Gastrocnemius medialis (tissue), 4 donors: ENCODE measurements at regions not wholly inside any gene's neighbourhood (a gene's known extent, or its start where the extent isn't known, plus 50 kb on each side); places are given as distances from the start of the nearest gene placed in this dataset.

Source experiments
- ATAC-seq, 2 donors: fragments of 150-250 bp; one replicate each; pipeline ENCODE4 v1.9.1; 2016
- DNase-seq, 2 donors: peaks; one replicate each; pipeline ENCODE4 v3.0.0-alpha.2; 2019
- H3K27ac ChIP-seq, 4 donors: fragments of 200-600 bp; sonication (generic); 1 replicate in 1 of 4; 2 replicates in 3 of 4; pipeline ENCODE4 v1.5.1; 2016 to 2018; ENCODE audit warnings: mild to moderate bottlenecking in 2 of 4, moderate library complexity in 1 of 4
- H3K27me3 ChIP-seq, 3 donors: fragments of 200-600 bp; sonication (generic) in 2 of 3; 1 replicate in 1 of 3; 2 replicates in 2 of 3; pipeline versions ENCODE4 v1.5.1 to v1.6.0; 2016 to 2019; ENCODE audit warnings: mild to moderate bottlenecking in 1 of 3, moderate library complexity in 1 of 3
- H3K36me3 ChIP-seq, 2 donors: fragments of 200-600 bp; sonication (generic) in 1 of 2; one replicate each; pipeline ENCODE4 v1.5.1; 2017 to 2018
- H3K4me1 ChIP-seq, 2 donors: fragments of 200-600 bp; sonication (generic) in 1 of 2; one replicate each; pipeline ENCODE4 v1.5.1; 2016 to 2017; ENCODE audit warnings: mild to moderate bottlenecking in 2 of 2
- H3K4me3 ChIP-seq, 4 donors: fragments of 200-600 bp; sonication (generic) in 3 of 4; 1 replicate in 1 of 4; 2 replicates in 3 of 4; pipeline ENCODE4 v1.5.1; 2016 to 2019; ENCODE audit warnings: mild to moderate bottlenecking in 2 of 4
- H3K9me3 ChIP-seq, 3 donors: fragments of 200-600 bp; sonication (generic) in 2 of 3; 1 replicate in 1 of 3; 2 replicates in 2 of 3; pipeline ENCODE4 v1.5.1; 2016 to 2019
- CTCF ChIP-seq, 5 experiments: fragments of 450-650 bp in 3 of 5; fragments of 200-600 bp in 2 of 5; sonication (generic) in 2 of 5; IDR thresholded peaks in 4 of 5; conservative IDR thresholded peaks in 1 of 5; 1 replicate in 4 of 5; 2 replicates in 1 of 5; pipeline ENCODE4 v1.5.1; 2016 to 2019; ENCODE audit warnings: antibody characterized with exemption in 5 of 5, mild to moderate bottlenecking in 3 of 5, moderate library complexity in 3 of 5
- POLR2A ChIP-seq, 2 donors: fragments of 450-650 bp; IDR thresholded peaks; one replicate each; pipeline ENCODE4 v1.6.1; 2017; ENCODE audit warnings: antibody characterized with exemption in 2 of 2, mild to moderate bottlenecking in 2 of 2, moderate library complexity in 2 of 2
- in situ Hi-C, 4 donors: fragments of 200-750 bp; cut with MboI; loops; one replicate each; pipeline versions ENCODE4 v1.15.0 to v1.8.0; 2017; ENCODE audit warnings: low sequenced_read_pairs in 4 of 4
- intact Hi-C: fragments of 100-400 bp; cut with DNase I; formaldehyde crosslinking; loops from one replicate; pipeline ENCODE4 v1.15.1; 2023; ENCODE audit warnings: low total_unique reads

- no peaks in the 10 kb centered on the region for H3K9me3 ChIP-seq
- intact Hi-C loops (no loop called here), in situ Hi-C loops (no loop called here)
- no peak for TF ChIP-seq CTCF (IDR thresholded peaks at IDR 0.05 in 4 of 5, conservative IDR thresholded peaks at IDR 0.05 in 1 of 5)
- no peak for TF ChIP-seq POLR2A (IDR thresholded peaks at IDR 0.05)
- no peaks in the 10 kb centered on the region for H3K27me3 ChIP-seq
- H3K36me3 ChIP-seq = no peaks in the 10 kb centered on the region
- H3K4me1 ChIP-seq = no peaks in the 10 kb centered on the region
- no peak overlapping the region for H3K4me3 ChIP-seq
- H3K27ac ChIP-seq = no peak overlapping the region
- DNase-seq = no peak
- ATAC-seq = no peak
These were observed 1977.9 kb downstream of the SUCLG1 start for GRCh38 chr2:82481207-82481606.

GRCh38 chr2:82478641-82479040 is 1980.4 kb downstream of the SUCLG1 start:
- no peak overlapping the region for H3K27ac ChIP-seq
- no peak for ATAC-seq
- no peaks in the 10 kb centered on the region for H3K27me3 ChIP-seq
- TF ChIP-seq CTCF (IDR thresholded peaks at IDR 0.05 in 4 of 5, conservative IDR thresholded peaks at IDR 0.05 in 1 of 5) (no peak), POLR2A (IDR thresholded peaks at IDR 0.05) (no peak)
- no peaks in the 10 kb centered on the region for H3K4me1 ChIP-seq
- no peaks in the 10 kb centered on the region for H3K36me3 ChIP-seq
- H3K4me3 ChIP-seq = no peak overlapping the region
- intact Hi-C loops = no loop called here
- H3K9me3 ChIP-seq = no peaks in the 10 kb centered on the region
- in situ Hi-C loops = no loop called here
- no peak for DNase-seq

- H3K27ac ChIP-seq = no peak overlapping the region
- TF ChIP-seq POLR2A (IDR thresholded peaks at IDR 0.05) (no peak), CTCF (IDR thresholded peaks at IDR 0.05 in 4 of 5, conservative IDR thresholded peaks at IDR 0.05 in 1 of 5) (no peak)
- intact Hi-C loops (no loop called here), in situ Hi-C loops (no loop called here)
- H3K4me1 ChIP-seq = no peaks in the 10 kb centered on the region
- H3K4me3 ChIP-seq = no peak overlapping the region
- H3K36me3 ChIP-seq = no peaks in the 10 kb centered on the region
- no peak for ATAC-seq
- H3K9me3 ChIP-seq = no peaks in the 10 kb centered on the region
- DNase-seq = no peak
- no peaks in the 10 kb centered on the region for H3K27me3 ChIP-seq
These were observed 1983.0 kb downstream of the SUCLG1 start for GRCh38 chr2:82476094-82476493.

GRCh38 chr2:82428251-82428650 is 2030.8 kb downstream of the SUCLG1 start:
- Histone ChIP-seq H3K4me1 (no peaks in the 10 kb centered on the region), H3K27ac (no peak overlapping the region), H3K4me3 (no peak overlapping the region), H3K9me3 (no peaks in the 10 kb centered on the region), H3K36me3 (no peaks in the 10 kb centered on the region), H3K27me3 (no peaks in the 10 kb centered on the region)
- TF ChIP-seq POLR2A (IDR thresholded peaks at IDR 0.05) = no peak
- no peak for TF ChIP-seq CTCF (IDR thresholded peaks at IDR 0.05 in 4 of 5, conservative IDR thresholded peaks at IDR 0.05 in 1 of 5)
- in situ Hi-C loops (no loop called here), intact Hi-C loops (no loop called here)
- DNase-seq (no peak), ATAC-seq (no peak)

- Histone ChIP-seq H3K9me3 (no peaks in the 10 kb centered on the region), H3K27ac (no peak overlapping the region), H3K27me3 (no peaks in the 10 kb centered on the region), H3K4me3 (no peak overlapping the region), H3K4me1 (no peaks in the 10 kb centered on the region), H3K36me3 (no peaks in the 10 kb centered on the region)
- intact Hi-C loops (no loop called here), in situ Hi-C loops (no loop called here)
- TF ChIP-seq CTCF (IDR thresholded peaks at IDR 0.05 in 4 of 5, conservative IDR thresholded peaks at IDR 0.05 in 1 of 5) (no peak), POLR2A (IDR thresholded peaks at IDR 0.05) (no peak)
- DNase-seq (no peak), ATAC-seq (no peak)
These were observed 2047.1 kb downstream of the SUCLG1 start for GRCh38 chr2:82412021-82412420.
